ENCODE measurements at regions not wholly inside any gene's neighbourhood (a gene's known extent, or its start where the extent isn't known, plus 50 kb on each side); places are given as distances from the start of the nearest gene placed in this dataset.

GRCh38 chr7:68449099-68449498, 1149.2 kb upstream of the AUTS2 start:
- DNase-seq, result no peak

GRCh38 chr7:68449816-68450215, 1148.5 kb upstream of the AUTS2 start:
- DNase-seq, result no peak

DNA sequence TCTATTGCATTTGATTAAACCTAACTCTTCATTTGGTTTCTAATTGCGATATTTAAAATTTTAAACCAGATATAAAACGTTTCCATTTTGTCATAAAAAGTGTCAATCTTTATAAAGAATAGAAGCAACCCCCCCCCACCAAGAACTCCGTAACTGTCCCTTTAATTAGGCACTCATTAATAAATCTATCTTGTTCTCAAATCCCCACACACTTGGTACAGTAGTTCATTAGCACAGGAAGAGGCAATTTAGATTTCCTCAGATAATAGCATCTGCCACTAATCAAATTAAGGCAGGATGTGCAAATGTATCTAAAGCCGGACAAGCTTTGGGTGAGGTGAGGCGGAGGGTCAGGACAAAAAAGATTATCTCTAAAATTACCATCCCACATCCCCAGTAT, 1143.3 kb upstream of the AUTS2 start:
- no peak for DNase-seq

- DNase-seq, result no peak
These were observed 1141.8 kb upstream of the AUTS2 start for GRCh38 chr7:68456469-68456868.

GRCh38 chr7:68457481-68457880, 1140.8 kb upstream of the AUTS2 start:
- DNase-seq, result no peak

DNA sequence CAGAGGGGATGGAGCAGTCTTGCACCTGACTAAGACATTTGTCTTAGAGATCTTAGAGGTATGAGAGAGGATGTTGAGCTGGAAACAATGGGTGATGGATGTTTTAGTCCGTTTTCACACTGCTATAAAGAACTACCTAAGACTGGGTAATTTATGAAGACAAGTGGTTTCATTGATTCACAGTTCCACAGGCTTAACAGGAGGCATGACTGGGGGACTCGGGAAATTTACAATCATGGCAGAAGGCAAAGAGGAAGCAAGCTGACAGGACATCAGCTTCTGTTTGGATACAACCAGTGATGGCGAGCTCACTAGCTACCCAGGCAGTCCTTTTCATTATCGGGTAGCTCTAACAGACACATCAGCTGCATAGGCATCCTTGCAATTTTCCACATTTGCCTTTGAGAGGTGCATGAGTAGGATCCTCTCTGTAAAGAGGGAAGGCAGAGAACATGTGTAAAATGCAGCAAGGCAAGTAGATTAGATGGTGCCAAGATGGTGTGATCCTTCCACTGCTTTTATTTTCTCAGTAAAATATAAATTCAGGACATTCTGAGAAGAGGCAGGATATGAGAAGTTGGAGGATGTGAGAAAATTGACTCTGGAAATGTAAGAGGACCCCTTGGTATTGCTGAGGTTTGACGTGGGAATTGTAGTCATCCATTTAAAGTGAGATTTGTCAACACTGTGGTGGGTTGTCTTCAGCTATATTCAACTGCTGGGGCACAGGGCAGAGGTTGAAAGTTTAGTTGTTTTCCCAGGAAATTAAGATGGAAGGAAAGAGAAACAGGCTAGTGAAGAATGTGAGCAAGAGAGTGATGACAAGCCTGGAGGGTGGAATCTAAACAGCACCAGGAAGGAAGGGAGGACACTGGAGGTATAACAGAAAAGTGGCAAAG, 1140.0 kb upstream of the AUTS2 start:
- DNase-seq, result no peak

GRCh38 chr7:68461430-68461829, 1136.8 kb upstream of the AUTS2 start:
- no peak for DNase-seq

GRCh38 chr7:68470836-68471435, 1127.3 kb upstream of the AUTS2 start:
- DNase-seq, result no peak

DNA sequence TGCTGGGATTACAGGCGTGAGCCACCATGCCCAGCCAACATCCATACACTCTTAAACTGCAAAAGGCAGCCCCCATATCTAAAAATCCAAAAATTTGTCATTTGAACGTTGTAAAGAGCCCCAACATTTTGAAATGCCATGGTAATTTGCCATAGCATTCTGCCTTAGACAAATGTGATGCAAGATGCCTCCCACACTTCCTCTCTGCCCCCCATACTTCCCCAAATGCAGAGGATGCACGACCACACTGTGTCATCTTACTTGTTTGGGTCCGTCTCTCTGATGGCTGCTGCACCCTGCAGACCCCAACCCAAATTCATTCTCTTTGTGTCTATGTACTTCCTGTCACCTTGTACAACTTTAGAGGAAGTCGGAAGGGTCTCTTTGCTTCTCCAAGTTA, 1125.6 kb upstream of the AUTS2 start:
- no peak for DNase-seq

- no peak for DNase-seq
These were observed 1123.5 kb upstream of the AUTS2 start for GRCh38 chr7:68474661-68475216.

DNA sequence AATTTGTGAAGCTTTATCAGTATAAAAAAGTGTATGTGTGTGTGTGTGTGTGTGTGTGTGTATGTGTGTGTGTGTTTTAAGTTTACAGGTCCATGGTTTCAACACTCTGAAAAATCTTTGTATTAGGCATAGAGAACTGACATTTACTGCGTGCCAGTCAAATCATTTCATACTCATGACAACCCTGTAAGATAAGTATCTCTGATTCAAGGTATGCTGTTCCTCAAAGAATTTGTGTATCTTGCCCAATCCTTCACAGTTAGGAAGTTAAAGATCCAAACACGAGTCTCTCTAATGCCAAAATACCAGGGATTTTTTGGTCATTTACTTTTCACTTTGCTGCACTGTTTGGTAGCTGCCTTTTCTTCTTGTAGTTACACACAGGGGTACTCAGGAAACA, 1121.3 kb upstream of the AUTS2 start:
- no peak for DNase-seq

- DNase-seq, result no peak
These were observed 1119.9 kb upstream of the AUTS2 start for GRCh38 chr7:68478326-68478725.

GRCh38 chr7:68482800-68483199, 1115.5 kb upstream of the AUTS2 start:
- DNase-seq, result no peak

- DNase-seq, result no peak
These were observed 1113.5 kb upstream of the AUTS2 start for GRCh38 chr7:68484731-68485130.

DNA sequence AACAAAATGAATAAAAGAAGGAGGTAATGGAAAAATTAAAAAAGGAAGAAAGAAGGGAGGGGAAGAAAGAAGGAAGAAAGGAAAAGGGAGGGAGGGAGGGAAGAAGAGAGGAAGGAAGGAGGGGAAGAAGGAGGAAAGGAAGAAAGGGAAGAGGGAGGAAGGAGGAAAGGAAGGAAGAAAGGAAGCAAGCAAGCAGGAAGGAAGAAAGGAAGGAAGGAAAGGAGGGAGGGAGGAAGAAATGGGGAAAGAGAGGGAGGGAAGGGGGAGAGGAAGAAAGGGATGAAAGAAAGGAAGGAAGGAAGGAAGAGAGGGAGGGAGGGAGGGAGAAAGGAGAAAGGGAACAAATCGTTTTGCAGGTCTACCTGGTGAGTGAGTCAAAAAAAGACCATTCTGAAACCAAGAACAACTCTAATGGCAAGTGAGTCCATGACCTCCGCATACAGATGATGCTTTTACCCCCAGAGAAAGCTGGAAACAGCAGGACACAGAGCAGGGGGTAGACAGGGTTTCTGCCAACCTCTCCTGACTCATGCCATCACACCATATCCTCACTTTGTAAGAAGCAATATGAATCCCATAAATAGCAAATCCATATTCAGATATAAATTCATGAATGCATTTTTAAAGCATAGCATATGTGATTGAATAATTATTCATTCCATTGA, 1112.9 kb upstream of the AUTS2 start:
- DNase-seq, result no peak

DNA sequence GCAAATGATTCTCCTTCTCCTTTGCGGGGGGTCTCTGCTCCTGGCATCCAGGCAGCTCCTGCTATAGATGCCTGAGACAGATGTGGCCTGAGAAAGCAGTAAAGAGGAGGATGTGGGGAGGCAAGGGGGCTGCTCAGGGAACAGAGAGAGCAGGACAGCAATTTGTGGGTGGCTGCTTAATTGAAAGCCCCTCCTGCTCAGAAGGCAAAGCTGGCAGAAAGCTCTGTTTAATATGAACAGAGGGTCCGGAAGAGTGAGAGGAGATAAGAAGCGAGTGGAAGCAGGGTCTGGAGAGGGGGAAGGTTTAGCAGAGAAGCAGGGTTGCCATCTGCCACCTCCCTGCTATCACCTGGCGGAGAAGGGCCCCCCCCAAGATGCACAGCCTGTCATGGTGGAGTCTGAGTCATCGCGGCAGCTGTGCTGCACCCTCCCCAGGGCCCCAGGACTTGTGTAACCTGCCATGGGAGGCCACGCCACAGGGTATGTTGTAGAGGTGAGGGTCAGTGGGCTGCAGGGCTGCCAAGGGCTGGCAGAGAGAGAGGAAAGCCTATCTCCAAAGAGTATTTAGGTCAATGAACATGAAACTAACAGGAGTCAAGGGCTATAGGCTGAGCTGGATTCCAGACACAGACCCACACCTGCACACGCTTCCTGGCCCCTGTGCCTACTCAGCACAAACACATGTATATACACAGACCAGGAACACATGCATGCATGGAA, 1109.8 kb upstream of the AUTS2 start:
- DNase-seq, result no peak

GRCh38 chr7:68491523-68492358, 1106.5 kb upstream of the AUTS2 start:
- no peak for DNase-seq

DNA sequence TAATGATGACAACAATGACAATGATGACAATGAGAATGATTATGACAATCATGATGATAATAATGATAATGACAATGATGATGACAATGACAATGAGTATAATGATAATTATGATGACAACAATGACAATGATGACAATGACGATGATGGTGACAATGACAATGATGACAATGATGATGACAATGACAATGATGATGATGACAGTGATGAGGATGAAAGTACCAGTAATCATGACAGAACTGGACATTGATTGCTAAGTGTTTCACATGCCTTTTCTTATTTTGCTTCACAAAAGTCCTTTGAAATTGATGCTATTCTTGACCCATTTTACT, 1106.0 kb upstream of the AUTS2 start:
- no peak for DNase-seq

- no peak for DNase-seq
These were observed 1094.9 kb upstream of the AUTS2 start for GRCh38 chr7:68503400-68503799.

DNA sequence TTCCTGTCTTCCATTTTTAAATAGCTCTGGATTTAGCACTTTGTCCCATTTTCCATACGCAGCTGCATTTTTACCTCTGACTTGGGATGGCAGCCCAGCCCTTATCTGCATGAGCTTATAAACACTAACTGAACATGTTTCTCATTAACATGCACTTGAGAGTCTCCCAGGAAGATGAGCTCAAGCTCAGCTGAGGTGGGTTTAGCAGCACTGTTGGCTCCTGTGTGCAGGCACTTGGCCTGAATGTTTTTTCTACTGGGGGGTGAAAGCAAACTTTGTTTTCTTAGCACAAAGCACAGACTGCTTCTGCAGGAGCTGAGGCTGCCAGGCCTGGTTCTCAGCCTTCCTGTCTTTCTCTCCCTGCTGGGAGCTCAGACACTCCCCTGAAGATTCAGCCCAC, 1093.6 kb upstream of the AUTS2 start:
- no peak for DNase-seq

DNA sequence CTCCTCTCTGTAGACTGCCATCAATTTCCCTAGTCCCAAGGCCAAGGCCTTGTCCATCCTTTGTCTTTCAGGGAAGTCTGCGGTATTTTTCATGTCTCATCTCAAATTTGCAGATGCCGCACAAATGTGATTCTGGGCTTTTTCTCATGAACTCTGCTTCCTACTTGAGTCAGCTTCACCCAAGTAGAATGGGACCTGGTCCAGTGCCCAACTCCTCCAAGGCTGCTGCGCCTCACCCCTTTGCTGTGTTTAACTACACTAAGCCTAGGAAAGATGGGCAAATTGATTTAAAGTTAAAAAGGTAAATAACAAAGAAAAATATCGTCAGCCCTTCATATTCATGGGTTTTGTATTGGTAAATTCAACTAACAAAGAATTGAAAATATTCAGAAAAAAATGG, 1092.6 kb upstream of the AUTS2 start:
- DNase-seq, result no peak

DNA sequence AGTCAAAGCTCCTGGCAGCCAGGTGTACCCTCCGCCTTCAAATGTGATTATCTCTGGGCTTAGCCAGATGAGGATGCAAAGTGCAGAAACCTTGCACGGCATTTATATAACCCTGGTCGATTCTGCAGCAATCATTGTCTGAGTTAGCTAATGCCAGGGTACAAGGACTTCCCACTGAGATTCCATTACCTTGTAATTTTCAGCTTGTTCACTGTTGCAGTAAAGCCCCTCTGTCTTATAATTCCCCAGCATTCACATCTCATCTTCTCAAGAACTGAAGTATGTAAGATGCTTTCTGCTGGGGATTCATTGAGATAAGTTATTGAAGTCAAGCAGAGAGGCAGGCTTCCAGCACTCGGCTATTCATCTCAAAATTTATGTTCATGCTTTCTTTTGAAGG, 1090.6 kb upstream of the AUTS2 start:
- no peak for DNase-seq
